BJ (cell line): ENCODE measurements at regions not wholly inside any gene's neighbourhood (a gene's known extent, or its start where the extent isn't known, plus 50 kb on each side); places are given as distances from the start of the nearest gene placed in this dataset.

Experiments
- CTCF ChIA-PET: fragments of 350-600 bp; formaldehyde crosslinking; extraction: SDS; loops from one replicate; lab custom pipeline; 2021; ENCODE audit warnings: antibody characterized with exemption, inconsistent platforms; lab: Yijun Ruan, JAX
- POLR2A ChIA-PET: fragments of 300-600 bp; sonication (Branson Sonifier 250); formaldehyde crosslinking; extraction: SDS; loops from one replicate; lab custom pipeline; 2021; ENCODE audit warnings: antibody characterized with exemption; lab: Charles Lee
- DNase-seq: peaks from one replicate; pipeline ENCODE4 v3.0.0-alpha.2; 2011; ENCODE audit warnings: low read depth
- H3K27me3 ChIP-seq: 2 replicates; pipeline ENCODE4 v1.6.0; 2011; ENCODE audit warnings: low read length; ENCODE audit not compliant: control insufficient read depth, insufficient read depth
- H3K36me3 ChIP-seq: 2 replicates; pipeline ENCODE4 v1.5.1; 2011; ENCODE audit warnings: low read length; ENCODE audit not compliant: control insufficient read depth, insufficient read depth
- H3K4me3 ChIP-seq: 2 replicates; pipeline ENCODE4 v1.5.1; 2011; ENCODE audit warnings: low read depth, mild to moderate bottlenecking, control low read depth, low read length
- CTCF ChIP-seq: IDR thresholded peaks from 2 replicates; pipeline ENCODE4 v1.5.1; 2011; ENCODE audit warnings: low read depth, mild to moderate bottlenecking, control low read depth, inconsistent platforms, low read length, moderate library complexity; ENCODE audit not compliant: insufficient read depth

GRCh38 chr2:120609826-120610395 lies 125.8 kb upstream of the GLI2 start:
- CTCF ChIA-PET = no interaction called here
- Histone ChIP-seq H3K36me3 (no peaks in the 10 kb centered on the region), H3K4me3 (no peak overlapping the region), H3K27me3 (no peaks in the 10 kb centered on the region)
- TF ChIP-seq CTCF = no peak
- no peak for DNase-seq
- POLR2A ChIA-PET = no interaction called here

GRCh38 chr2:120611016-120611415 lies 124.7 kb upstream of the GLI2 start:
- no peaks in the 10 kb centered on the region for H3K36me3 ChIP-seq
- no peaks in the 10 kb centered on the region for H3K27me3 ChIP-seq
- CTCF ChIA-PET = interaction anchor here (0.7 to 1.7 kb wide), 3 partner anchors 13 to 268 kb away, joined by 3 to 5 read pairs (median 3); no protein-coding TSS in a partner anchor
- no peak for DNase-seq
- POLR2A ChIA-PET = no interaction called here
- no peak overlapping the region for H3K4me3 ChIP-seq
- TF ChIP-seq CTCF = no peak

DNA sequence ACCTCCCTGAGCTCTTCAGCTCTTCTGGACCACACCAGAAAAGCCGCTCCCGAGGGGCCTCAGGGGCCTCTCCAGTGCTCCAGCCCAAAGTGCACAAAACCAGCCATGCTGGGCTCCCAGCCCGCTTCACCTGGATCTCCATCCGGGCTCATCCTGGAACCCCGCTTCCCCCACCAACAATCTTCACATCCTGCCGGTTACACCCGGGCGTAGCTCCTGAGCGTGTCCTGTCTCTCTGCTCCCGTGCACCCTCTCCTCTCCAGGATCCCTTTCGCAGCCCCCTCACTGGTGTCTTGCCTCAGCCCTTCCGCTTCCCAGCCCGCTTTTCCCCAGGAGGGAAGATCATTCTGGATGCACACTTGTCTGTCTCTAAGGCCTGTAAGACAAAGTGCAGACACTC lies 123.7 kb upstream of the GLI2 start:
- H3K4me3 ChIP-seq = no peak overlapping the region
- no peak for TF ChIP-seq CTCF
- no peaks in the 10 kb centered on the region for H3K27me3 ChIP-seq
- DNase-seq = no peak
- ChIA-PET POLR2A (no interaction called here), CTCF (interaction anchor here (1.0 to 2.0 kb wide), 3 partner anchors 8 to 14 kb away, joined by 3 to 6 read pairs (median 5); no protein-coding TSS in a partner anchor)
- H3K36me3 ChIP-seq = no peaks in the 10 kb centered on the region

- Histone ChIP-seq H3K27me3 (no peaks in the 10 kb centered on the region), H3K4me3 (no peak overlapping the region), H3K36me3 (no peaks in the 10 kb centered on the region)
- ChIA-PET CTCF (interaction anchor here (0.9 to 2.0 kb wide), 2 partner anchors 9 to 299 kb away, joined by 3 to 6 read pairs; no protein-coding TSS in a partner anchor), POLR2A (interaction anchor here (0.6 to 2.4 kb wide), 2 partner anchors 8 to 19 kb away, joined by 10 to 14 read pairs; no protein-coding TSS in a partner anchor)
- TF ChIP-seq CTCF = no peak
- no peak for DNase-seq
These were observed 123.2 kb upstream of the GLI2 start for GRCh38 chr2:120612471-120612870.

DNA sequence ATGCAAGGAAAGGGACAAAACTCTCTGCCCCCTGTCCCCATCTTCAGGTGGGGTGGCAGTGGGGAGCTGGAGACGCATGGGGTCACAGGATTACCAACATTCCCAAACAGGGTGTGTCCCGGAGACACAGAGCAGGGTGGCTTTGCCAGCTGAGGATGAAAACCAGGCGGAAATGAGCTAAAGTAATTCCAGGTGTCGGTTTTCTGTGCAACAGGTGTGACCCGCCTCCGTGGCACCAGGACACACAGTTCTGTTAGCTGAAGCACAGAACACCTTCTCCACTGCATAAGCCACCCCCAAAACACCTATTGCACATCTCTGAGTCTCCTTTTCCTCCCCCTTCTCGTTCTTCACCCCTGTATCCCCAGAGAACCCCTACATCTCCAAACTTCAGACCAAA lies 122.7 kb upstream of the GLI2 start:
- POLR2A ChIA-PET = interaction anchor here (0.6 to 2.4 kb wide), 4 partner anchors 9 to 462 kb away, joined by 3 to 14 read pairs (median 10); no protein-coding TSS in a partner anchor
- no peaks in the 10 kb centered on the region for H3K27me3 ChIP-seq
- DNase-seq = no peak
- no peak overlapping the region for H3K4me3 ChIP-seq
- no peak for TF ChIP-seq CTCF
- CTCF ChIA-PET = interaction anchor here (0.9 to 2.0 kb wide), 6 partner anchors 9 to 299 kb away, joined by 3 to 6 read pairs (median 3); no protein-coding TSS in a partner anchor
- no peaks in the 10 kb centered on the region for H3K36me3 ChIP-seq
